ENCODE measurements at regions not wholly inside any gene's neighbourhood (a gene's known extent, or its start where the extent isn't known, plus 50 kb on each side); places are given as distances from the start of the nearest gene placed in this dataset.

DNA sequence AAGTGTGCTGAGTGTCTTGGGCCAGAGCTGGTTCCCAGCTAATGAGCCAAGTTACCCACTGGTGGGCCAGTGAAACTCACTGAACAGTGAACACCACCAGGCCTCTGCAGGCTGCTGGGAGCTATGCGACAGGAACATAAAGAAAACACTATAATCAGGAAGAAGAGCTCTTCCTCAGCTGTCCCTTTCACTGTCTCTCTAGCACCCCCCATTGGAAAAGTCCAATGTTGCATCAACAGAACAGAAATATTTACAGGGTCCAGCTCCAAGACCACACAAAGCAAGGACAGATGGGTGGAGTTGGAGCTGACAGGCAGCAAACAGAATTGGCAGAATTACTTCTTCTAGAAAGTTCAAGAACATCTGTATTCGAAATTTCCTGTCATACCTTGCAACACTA, 903.6 kb upstream of the TMEM132C start:
- ChIA-PET SMC1A (ENCODE audit: uncharacterized antibody, unreplicated experiment) (interaction anchor here (2.1 kb wide), 1 partner anchor 254 kb away, joined by 6 read pairs; no protein-coding TSS in a partner anchor), RAD21 (ENCODE audit: unreplicated experiment) (interaction anchor here (1.4 kb wide), 1 partner anchor 255 kb away, joined by 12 read pairs; no protein-coding TSS in a partner anchor), POLR2A (no interaction called here), CTCF (interaction anchor here (0.7 to 1.7 kb wide), 7 partner anchors 8 to 314 kb away, joined by 3 to 21 read pairs (median 3); no protein-coding TSS in a partner anchor)
- H3K36me3 ChIP-seq (ENCODE audit: control insufficient read depth in 2 of 2, insufficient read depth in 2 of 2, low read length in 1 of 2), result no peaks in the 10 kb centered on the region
- no peak overlapping the region for H3K27ac ChIP-seq (ENCODE audit: control insufficient read depth, insufficient read depth)
- H3K4me3 ChIP-seq, result no peak overlapping the region
- no peaks in the 10 kb centered on the region for H3K9me3 ChIP-seq (replicated peaks; ENCODE audit: control insufficient read depth, insufficient read depth, low read length)
- H3K27me3 ChIP-seq (replicated peaks in 1 of 2; ENCODE audit: control insufficient read depth in 2 of 2, insufficient read depth in 2 of 2, low read length in 1 of 2), result no peaks in the 10 kb centered on the region
- no peak overlapping the region for H3K4me2 ChIP-seq (ENCODE audit: control insufficient read depth, insufficient read depth)
- FAIRE-seq, result no peak
- no peaks in the 10 kb centered on the region for H3K4me1 ChIP-seq (ENCODE audit: control insufficient read depth, insufficient read depth, low read length)
- intact Hi-C loops (cut with micrococcal nuclease; ENCODE audit: unreplicated experiment), result no loop called here
- DNase-seq (ENCODE audit: low read depth, low spot score), result no peak
- H2AFZ ChIP-seq (ENCODE audit: control insufficient read depth, low read depth, low read length), result no peak overlapping the region
- H4K20me1 ChIP-seq (ENCODE audit: control insufficient read depth, insufficient read depth), result no peaks in the 10 kb centered on the region
- BruUV-seq (replicated peaks), result no TSS peak
- TF ChIP-seq, protein P1, sequence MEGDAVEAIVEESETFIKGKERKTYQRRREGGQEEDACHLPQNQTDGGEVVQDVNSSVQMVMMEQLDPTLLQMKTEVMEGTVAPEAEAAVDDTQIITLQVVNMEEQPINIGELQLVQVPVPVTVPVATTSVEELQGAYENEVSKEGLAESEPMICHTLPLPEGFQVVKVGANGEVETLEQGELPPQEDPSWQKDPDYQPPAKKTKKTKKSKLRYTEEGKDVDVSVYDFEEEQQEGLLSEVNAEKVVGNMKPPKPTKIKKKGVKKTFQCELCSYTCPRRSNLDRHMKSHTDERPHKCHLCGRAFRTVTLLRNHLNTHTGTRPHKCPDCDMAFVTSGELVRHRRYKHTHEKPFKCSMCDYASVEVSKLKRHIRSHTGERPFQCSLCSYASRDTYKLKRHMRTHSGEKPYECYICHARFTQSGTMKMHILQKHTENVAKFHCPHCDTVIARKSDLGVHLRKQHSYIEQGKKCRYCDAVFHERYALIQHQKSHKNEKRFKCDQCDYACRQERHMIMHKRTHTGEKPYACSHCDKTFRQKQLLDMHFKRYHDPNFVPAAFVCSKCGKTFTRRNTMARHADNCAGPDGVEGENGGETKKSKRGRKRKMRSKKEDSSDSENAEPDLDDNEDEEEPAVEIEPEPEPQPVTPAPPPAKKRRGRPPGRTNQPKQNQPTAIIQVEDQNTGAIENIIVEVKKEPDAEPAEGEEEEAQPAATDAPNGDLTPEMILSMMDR (IDR thresholded peaks at IDR 0.05 in 2 of 3, conservative IDR thresholded peaks at IDR 0.05 in 1 of 3; ENCODE audit: control insufficient read depth in 2 of 3, extremely low read depth in 1 of 3, insufficient read depth in 1 of 3, low read depth in 3 of 3, low read length in 3 of 3), result 0 out of 6 replicates have a peak, but pooled peaks of 1 of the 3 experiments have one; percentile 5
- TF ChIP-seq ZBED1 (IDR thresholded peaks at IDR 0.05; ENCODE audit: borderline replicate concordance), result no peak
- WGBS (ENCODE audit: insufficient coverage, insufficient replicate concordance, low lambda C conversion rate, missing lambda C conversion rate), result 32% methylated on average over 2 of the region's 2 CpGs
- in situ Hi-C loops (cut with MboI), result no loop called here
- H3K79me2 ChIP-seq (ENCODE audit: control insufficient read depth, insufficient read depth, low read length), result no peaks in the 10 kb centered on the region
- no peak for ATAC-seq
- H3K9ac ChIP-seq (ENCODE audit: control insufficient read depth, insufficient read depth, low read length), result no peak overlapping the region

DNA sequence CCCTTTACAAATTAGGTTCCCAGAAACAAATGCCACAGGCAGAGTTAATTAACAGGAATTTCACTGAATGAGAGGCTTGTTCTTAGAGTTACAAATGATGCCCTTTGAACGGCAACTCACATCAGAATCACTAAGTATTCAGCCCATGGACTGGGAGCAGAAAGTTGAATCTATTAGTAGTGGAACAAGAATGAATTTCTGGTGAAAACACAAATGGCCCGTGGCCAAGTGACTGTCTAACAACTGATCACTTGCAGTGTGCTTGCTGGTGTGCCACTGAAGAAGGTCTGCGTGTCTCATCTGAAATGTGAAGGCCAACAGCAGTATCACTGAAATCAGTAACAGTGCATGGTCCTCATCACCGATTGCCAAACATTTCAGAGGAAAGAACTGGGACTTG, 893.4 kb upstream of the TMEM132C start:
- in situ Hi-C loops (cut with MboI), result no loop called here
- Histone ChIP-seq H2AFZ (ENCODE audit: control insufficient read depth, low read depth, low read length) (no peak overlapping the region), H3K27ac (ENCODE audit: control insufficient read depth, insufficient read depth) (no peak overlapping the region), H3K79me2 (ENCODE audit: control insufficient read depth, insufficient read depth, low read length) (no peaks in the 10 kb centered on the region), H3K4me3 (no peak overlapping the region), H3K4me2 (ENCODE audit: control insufficient read depth, insufficient read depth) (no peak overlapping the region), H3K27me3 (replicated peaks in 1 of 2; ENCODE audit: control insufficient read depth in 2 of 2, insufficient read depth in 2 of 2, low read length in 1 of 2) (no peaks in the 10 kb centered on the region), H3K4me1 (ENCODE audit: control insufficient read depth, insufficient read depth, low read length) (no peaks in the 10 kb centered on the region), H3K9me3 (replicated peaks; ENCODE audit: control insufficient read depth, insufficient read depth, low read length) (no peaks in the 10 kb centered on the region), H3K36me3 (ENCODE audit: control insufficient read depth in 2 of 2, insufficient read depth in 2 of 2, low read length in 1 of 2) (no peaks in the 10 kb centered on the region), H3K9ac (ENCODE audit: control insufficient read depth, insufficient read depth, low read length) (no peak overlapping the region), H4K20me1 (ENCODE audit: control insufficient read depth, insufficient read depth) (no peaks in the 10 kb centered on the region)
- ChIA-PET CTCF (no interaction called here), RAD21 (ENCODE audit: unreplicated experiment) (no interaction called here), POLR2A (no interaction called here), SMC1A (ENCODE audit: uncharacterized antibody, unreplicated experiment) (no interaction called here)
- no peak for DNase-seq (ENCODE audit: low read depth, low spot score)
- intact Hi-C loops (cut with micrococcal nuclease; ENCODE audit: unreplicated experiment), result no loop called here
- no peak for ATAC-seq
- 43% methylated on average over 4 of the region's 4 CpGs for WGBS (ENCODE audit: insufficient coverage, insufficient replicate concordance, low lambda C conversion rate, missing lambda C conversion rate)
- no TSS peak for BruUV-seq (replicated peaks)
- no peak for FAIRE-seq
- TF ChIP-seq HDAC2 (IDR thresholded peaks at IDR 0.05), result no peak
